GM12865 (cell line): ENCODE measurements at regions not wholly inside any gene's neighbourhood (a gene's known extent, or its start where the extent isn't known, plus 50 kb on each side); places are given as distances from the start of the nearest gene placed in this dataset.
A peak's percentile ranks its signal among the peaks of the same experiment; 100 is the strongest.
"Not testable (repeated sequence)": the region's sequence is repeated elsewhere in the genome, so short reads cannot be mapped to it uniquely, and the experiment has no call there.

Experiments
- DNase-seq: peaks from one replicate; pipeline ENCODE4 v3.0.0; 2010; ENCODE audit warnings: low read depth
- H3K4me3 ChIP-seq: 2 replicates; pipeline ENCODE4 v1.5.1; 2011; ENCODE audit warnings: mild to moderate bottlenecking, low read depth, low read length, control low read depth
- TF ChIP-seq, protein P1 (sequence below): IDR thresholded peaks from 2 replicates; pipeline ENCODE4 v1.5.1; 2011; ENCODE audit warnings: low read length, control low read depth, low read depth, inconsistent platforms; ENCODE audit not compliant: insufficient read depth; ENCODE audit errors: missing control alignments

DNA sequence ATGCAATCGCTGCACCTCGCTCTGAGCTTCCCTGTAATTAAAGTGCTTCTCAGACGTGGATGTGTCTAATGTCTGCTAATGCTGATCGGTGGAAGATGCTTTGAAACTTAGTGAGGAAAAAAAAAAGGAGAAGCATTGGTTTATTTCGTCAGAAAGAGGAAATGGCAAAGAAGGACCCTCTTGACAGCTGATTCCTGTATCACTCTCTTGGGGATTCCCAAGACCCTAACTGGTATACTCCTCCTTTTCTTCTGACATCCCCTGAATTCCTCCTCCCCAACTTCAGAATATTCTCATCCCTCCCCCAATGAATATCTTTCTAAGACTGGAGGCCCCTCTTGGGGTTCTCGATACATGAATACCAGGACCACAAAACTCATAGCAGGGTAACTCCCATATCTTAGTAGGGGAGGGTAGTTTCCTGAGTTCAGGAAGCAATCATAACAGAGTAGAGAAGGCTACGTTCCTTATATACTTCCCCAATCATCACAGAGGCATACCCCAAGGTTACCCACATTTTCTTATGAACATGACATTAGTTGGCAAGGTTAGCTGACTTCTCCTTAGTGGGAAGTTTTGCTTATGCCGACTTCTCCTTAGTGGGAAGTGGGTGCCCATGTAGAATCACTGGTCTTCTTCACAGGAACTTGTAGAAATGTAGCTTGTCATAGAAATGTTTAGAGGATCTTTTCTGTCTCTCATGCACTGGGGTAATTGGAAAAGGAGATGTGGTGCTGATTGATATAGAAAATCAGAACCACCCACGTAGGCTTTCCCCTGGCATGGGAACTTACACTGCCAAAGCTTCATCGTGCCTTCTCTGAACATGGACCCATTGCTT is 63.8 kb upstream of the ATXN1 start:
- DNase-seq = no peak

DNA sequence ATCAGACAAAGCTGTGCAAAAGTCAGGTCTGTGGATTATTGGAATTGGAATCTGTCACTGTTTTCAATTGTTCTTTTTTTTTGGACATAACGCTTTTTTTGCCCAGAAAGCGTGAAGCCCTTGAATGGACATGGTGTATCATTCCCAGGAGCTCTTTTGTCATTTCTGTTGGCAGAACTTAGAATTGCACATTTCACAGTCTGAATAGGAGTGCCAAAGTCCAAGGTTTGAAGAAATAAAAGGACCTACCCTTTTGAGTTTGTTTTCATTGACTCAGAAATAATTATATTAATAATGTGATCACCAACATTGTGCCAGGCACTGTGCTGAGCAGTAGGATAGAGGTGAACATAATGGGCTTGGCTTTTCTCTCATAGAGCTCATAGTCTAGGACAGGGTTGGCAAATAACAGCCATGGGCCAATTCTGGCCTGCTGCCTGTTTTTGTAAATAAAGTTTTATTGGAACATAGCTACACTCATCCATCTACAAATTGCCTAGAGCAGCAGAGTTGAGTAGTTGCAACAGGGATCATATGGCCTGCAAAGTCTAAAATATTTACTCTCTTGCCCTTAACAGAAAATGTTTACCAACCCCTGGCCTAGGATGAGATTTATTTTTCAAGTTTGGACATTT is 62.6 kb upstream of the ATXN1 start:
- TF ChIP-seq, protein P1, sequence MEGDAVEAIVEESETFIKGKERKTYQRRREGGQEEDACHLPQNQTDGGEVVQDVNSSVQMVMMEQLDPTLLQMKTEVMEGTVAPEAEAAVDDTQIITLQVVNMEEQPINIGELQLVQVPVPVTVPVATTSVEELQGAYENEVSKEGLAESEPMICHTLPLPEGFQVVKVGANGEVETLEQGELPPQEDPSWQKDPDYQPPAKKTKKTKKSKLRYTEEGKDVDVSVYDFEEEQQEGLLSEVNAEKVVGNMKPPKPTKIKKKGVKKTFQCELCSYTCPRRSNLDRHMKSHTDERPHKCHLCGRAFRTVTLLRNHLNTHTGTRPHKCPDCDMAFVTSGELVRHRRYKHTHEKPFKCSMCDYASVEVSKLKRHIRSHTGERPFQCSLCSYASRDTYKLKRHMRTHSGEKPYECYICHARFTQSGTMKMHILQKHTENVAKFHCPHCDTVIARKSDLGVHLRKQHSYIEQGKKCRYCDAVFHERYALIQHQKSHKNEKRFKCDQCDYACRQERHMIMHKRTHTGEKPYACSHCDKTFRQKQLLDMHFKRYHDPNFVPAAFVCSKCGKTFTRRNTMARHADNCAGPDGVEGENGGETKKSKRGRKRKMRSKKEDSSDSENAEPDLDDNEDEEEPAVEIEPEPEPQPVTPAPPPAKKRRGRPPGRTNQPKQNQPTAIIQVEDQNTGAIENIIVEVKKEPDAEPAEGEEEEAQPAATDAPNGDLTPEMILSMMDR = no peak
- no peak for DNase-seq
- no peak overlapping the region for H3K4me3 ChIP-seq

More for the DNA sequence above, 63.8 kb upstream of the ATXN1 start:
- TF ChIP-seq, protein P1 = no peak
- H3K4me3 ChIP-seq = no peak overlapping the region

DNA sequence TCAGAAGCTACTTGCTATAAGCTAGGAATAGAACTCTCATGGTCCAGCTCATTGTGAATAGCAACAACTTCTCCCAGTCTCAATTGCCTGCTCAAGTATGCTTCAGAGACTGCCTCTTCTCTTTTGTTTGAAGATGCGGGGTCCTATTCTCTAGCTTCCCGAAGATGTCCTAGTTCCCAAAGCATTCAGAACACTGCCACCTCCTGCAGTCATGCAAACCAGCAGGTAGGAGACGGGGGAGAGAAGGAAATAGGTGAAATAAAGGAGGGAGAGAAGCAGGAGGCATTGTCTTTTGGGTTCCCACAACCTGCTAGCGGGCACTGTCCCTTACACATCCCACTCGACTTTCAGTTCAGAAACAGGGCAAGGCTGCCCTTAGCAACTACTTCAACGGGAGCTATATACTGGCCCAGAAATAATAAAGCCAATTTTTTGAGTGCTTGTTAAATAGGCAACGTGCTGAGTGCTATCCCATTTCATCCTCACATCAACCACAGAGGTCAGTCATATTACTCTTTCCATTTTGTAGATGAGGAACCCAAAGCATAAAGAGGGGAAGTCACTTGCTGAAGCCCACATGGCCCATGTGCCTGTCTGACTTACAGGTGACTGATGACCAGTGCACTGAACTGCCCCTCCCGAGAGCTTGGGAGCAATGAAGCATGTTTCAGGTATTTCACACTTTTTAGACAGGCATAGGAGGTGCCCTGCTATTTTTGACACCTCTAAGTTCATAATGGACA is 61.9 kb upstream of the ATXN1 start:
- DNase-seq = no peak

DNA sequence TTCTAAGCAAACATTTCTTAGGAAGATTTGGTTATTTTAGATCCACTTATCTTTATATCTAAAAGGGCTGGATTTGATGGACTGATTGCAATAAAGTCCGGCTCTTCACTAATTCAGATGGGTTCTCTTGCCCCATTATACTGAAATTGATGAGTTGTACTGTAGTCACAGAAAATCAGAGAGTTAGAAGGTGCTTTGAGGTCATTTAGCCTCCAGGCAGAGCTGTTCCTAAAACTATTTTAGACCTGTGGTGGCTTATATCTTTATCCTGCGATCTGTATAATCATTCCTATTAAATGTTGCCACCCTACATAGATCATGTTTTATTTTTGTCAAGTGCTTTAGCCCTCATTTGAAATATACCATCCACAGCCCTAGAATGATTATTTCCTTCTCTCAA is 61.3 kb upstream of the ATXN1 start:
- DNase-seq = no peak
- TF ChIP-seq, protein P1 = no peak
- no peak overlapping the region for H3K4me3 ChIP-seq

More for the DNA sequence above, 61.9 kb upstream of the ATXN1 start:
- no peak overlapping the region for H3K4me3 ChIP-seq
- TF ChIP-seq, protein P1 = no peak

DNA sequence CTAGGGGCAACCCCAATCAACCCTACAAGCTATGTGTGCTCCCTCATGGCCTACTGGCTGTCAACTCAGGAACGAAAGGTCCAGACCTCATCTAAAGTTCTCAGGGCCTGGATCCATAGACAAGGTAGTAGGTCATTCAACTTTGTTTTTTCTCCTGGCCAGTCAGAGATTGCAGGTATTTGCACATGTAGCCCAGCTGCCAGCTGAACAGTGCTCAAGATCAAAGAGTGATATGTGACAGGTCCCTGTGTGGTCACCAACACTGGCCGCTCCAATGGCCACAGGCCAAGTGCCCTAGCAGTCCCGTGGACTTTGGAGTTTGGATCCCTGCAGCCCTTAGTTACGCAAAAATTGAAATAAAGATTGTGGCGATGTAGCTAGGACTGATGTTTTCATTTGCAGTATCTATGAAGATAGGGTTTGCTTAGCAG is 60.6 kb upstream of the ATXN1 start:
- TF ChIP-seq, protein P1 = no peak
- no peak overlapping the region for H3K4me3 ChIP-seq

DNA sequence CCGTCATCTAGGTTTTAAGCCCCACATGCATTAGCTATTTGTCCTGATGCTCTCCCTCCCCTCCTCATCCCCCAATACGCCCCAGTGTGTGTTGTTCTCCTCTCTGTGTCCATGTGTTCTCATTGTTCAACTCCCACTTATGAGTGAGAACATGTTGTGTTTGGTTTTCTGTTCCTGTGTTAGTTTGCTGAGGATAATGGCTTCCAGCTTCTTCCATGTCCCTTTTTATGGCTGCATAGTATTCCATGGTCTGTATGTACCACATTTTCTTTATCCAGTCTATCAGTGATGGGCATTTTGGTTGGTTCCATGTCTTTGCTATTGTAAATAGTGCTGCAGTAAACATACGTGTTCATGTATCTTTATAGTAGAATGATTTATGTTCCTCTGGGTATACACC is 59.0 kb upstream of the ATXN1 start:
- not testable (repeated sequence) for H3K4me3 ChIP-seq, DNase-seq

More for the DNA sequence above, 60.6 kb upstream of the ATXN1 start:
- DNase-seq = no peak

DNA sequence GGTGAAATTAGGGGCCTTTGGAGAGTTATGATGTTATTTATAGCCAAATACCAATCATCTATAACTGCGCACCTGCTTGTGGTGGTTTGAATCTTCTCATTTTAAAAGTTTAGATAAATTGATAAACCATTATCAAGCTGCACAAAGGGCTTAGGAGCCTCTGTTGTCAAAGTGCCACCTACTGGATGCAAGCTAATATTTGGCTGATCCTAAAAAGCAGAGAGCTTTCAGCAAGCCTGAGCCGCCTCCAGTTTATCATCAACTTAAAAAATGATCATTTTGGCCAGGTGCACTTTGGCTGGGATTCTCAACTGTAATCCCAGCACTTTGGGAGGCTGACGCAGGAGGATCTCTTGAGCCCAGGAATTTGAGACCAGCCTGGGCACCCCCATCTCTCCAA is 58.5 kb upstream of the ATXN1 start:
- TF ChIP-seq, protein P1 = no peak
- peak; percentile 28 for DNase-seq

More for the DNA sequence above, 58.5 kb upstream of the ATXN1 start:
- H3K4me3 ChIP-seq = no peak overlapping the region
